GM12874 (cell line): ENCODE measurements at regions not wholly inside any gene's neighbourhood (a gene's known extent, or its start where the extent isn't known, plus 50 kb on each side); places are given as distances from the start of the nearest gene placed in this dataset.

Experiments used
- TF ChIP-seq, protein P1 (sequence below): IDR thresholded peaks from 2 replicates; pipeline ENCODE4 v1.5.1; 2011; ENCODE audit warnings: low read depth, mild to moderate bottlenecking, control low read depth, low read length, moderate library complexity; ENCODE audit not compliant: insufficient read depth

DNA sequence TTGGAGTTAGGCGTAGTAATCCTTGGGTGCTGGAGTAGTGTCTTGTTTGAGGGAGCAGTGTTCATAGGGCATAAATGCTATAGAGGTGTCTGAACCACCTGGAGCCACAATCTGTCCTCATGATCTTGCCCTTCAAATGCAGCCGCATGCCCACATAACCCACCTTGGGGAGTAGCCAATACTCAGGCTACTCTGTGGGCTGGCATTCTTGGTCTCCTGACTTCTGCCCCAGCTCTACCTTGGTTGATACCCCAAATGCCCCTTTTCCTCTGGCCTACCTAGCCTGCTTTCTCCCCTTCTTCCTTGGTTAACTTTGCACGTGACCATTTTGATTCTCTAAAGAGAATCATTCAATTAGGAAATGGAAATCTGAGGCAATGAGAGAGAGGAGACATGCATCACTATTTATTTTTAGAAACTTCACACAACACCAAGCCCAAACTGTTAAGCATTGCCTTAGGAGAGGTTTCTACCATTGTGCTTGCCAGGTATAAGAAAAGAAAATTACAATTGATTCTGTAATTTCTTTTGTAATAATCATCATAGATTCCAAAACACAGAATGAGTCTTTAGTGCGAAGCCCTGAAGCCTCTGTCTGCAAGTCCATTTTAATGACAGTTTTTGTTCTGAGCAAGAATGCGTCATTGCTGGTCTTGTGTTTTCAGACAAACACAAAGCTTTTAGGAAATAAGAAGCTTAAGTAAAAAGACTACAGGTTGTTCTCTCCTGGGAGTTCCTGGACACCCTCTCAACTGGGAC, 135.2 kb downstream of the C9orf152 start:
- TF ChIP-seq, protein P1, sequence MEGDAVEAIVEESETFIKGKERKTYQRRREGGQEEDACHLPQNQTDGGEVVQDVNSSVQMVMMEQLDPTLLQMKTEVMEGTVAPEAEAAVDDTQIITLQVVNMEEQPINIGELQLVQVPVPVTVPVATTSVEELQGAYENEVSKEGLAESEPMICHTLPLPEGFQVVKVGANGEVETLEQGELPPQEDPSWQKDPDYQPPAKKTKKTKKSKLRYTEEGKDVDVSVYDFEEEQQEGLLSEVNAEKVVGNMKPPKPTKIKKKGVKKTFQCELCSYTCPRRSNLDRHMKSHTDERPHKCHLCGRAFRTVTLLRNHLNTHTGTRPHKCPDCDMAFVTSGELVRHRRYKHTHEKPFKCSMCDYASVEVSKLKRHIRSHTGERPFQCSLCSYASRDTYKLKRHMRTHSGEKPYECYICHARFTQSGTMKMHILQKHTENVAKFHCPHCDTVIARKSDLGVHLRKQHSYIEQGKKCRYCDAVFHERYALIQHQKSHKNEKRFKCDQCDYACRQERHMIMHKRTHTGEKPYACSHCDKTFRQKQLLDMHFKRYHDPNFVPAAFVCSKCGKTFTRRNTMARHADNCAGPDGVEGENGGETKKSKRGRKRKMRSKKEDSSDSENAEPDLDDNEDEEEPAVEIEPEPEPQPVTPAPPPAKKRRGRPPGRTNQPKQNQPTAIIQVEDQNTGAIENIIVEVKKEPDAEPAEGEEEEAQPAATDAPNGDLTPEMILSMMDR, result no peak

DNA sequence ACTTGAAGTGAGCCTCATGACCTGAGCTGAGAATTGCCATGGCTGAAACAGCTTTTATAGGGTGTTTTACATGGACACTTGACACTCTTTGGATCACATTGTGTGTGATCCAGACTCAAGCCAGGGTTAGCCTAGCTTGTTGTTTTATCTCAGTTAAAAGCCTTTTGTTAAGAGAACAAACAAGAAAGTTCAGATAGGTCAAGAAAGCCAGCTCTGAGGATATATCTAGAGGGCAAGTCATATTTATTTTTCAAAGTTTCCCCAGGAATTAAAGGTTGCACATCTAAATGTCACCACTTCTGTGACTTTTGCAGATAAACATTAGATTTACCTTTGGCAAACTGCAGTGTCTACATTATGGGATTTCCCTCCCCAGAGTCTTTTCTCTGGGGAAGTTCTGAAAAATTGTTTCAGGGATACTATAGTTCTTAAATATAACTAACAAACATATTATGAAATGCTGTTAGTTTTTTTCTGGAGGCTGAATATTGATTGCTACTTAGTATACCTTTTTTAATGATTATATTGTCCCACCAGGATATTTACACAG, 134.5 kb downstream of the C9orf152 start:
- TF ChIP-seq, protein P1, result no peak

DNA sequence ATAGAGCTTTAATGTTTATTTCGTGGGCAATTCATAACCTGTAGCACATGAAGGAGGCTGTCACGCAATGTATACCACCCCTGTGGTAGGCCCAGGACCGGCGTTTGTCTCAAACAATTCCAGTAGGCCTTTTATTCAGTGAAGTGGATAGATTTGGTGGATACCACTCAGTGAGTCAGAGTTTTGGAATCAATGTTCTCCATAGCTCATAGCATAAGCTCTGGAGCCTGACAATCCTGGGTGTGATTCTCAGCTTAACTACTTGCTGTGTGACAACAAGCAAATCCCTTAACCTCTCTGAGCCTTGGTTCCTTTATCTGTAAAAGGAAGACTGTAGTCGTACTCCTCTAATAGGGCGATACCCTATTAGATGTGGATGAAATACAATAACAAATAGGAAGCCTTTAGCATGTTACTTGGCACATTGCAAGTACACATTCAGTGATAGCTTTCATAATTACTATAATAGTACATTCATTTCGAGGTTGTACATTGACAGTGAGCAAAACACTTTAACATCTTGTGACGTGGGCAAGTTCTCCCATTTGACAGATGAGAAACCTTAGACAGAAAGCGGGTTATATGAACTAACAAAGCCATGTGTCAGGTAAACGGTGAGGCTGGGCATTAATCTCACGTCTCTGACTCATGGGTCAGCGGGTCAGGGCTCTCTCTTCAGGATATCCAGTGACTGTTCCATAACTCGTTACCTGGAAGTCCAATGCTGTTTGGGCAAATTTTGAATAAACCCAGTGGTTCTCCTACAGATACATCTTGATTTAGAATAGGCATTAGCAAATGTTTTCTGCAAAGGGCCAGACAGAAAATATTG, 130.8 kb downstream of the C9orf152 start:
- TF ChIP-seq, protein P1, result no peak

DNA sequence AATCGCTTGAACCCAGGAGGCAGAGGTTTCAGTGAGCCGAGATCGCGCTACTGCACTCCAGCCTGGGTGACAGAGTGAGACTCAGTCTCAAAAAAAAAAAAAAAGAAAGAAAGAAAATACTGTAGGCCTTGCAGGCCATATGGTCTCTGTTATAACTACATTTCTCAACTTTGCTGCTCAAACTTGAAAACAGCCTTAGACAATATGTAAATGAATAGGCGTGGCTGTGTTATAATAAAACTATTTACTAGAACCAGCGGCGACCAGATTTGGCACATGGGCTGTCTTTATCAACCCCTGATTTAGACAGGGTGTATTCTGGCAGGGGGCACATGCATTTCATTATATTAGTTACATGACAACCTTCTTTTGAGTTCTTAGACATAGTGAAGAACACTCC, 130.0 kb downstream of the C9orf152 start:
- TF ChIP-seq, protein P1, result no peak

DNA sequence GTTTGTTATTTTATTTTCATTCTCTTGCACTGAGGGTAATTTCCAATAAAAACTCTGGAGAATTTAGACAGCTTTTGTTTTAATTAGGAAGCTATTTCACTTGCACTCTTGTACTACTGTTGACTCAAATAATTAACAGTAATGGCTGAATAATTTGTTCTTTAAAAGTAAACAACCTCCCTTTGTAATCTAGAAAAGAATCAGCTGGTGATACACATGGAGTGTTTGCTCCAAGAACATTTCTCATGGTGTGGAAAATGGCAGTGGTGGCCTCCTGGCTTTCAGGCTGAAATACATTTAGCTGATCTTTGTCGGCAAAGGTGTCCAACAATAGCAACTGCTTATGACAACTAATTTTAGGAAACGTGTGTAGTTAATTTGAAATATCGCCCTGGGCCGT, 129.4 kb downstream of the C9orf152 start:
- TF ChIP-seq, protein P1, result no peak

DNA sequence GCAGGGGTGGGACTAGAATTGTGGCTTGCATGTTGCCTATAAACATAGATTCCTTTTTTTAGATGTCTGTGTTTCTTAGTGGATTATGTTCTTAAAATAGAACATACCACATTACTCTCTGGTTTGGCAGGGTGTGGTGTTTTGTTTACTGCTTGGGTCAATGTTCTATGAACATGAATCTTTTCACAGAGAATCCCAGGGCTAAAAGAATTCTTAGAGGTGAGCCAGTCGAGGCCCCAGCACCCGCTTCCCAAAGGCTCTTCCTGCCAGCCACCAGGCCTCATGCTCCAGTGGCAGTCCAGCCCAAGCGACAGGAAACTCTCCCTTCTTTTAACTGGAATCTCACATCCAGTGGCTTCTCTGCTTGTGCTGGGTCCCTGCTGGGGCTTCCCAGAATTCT, 126.6 kb downstream of the C9orf152 start:
- TF ChIP-seq, protein P1, result no peak

DNA sequence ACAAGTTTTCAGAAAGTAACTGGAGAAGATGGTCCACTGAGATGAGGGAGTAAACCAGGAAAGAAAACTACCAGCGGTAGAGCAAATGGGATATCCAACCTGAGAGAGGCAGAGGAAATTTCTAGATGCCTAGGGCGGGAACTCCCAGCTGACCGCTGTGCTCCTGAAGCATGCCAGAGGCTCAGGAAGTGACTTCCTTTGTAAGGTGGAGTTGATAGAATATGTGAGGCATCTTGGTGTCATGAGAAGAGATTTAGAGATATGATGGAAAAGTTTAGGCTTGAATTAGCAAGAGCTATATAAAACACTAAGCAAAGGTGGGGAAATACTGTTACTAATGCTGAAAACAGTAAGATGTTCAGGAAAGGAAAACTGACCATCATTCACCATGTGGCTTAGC, 124.1 kb downstream of the C9orf152 start:
- TF ChIP-seq, protein P1, result no peak
